Endometrium (tissue), 2 donors: ENCODE measurements at regions not wholly inside any gene's neighbourhood (a gene's known extent, or its start where the extent isn't known, plus 50 kb on each side); places are given as distances from the start of the nearest gene placed in this dataset.

Experiments
- FAIRE-seq: peaks from 2 replicates; lab custom pipeline; 2012; peaks lifted over from hg19 to GRCh38; lab: Jason Lieb, UNC
- donor health status: control.
- donor health status: control.

DNA sequence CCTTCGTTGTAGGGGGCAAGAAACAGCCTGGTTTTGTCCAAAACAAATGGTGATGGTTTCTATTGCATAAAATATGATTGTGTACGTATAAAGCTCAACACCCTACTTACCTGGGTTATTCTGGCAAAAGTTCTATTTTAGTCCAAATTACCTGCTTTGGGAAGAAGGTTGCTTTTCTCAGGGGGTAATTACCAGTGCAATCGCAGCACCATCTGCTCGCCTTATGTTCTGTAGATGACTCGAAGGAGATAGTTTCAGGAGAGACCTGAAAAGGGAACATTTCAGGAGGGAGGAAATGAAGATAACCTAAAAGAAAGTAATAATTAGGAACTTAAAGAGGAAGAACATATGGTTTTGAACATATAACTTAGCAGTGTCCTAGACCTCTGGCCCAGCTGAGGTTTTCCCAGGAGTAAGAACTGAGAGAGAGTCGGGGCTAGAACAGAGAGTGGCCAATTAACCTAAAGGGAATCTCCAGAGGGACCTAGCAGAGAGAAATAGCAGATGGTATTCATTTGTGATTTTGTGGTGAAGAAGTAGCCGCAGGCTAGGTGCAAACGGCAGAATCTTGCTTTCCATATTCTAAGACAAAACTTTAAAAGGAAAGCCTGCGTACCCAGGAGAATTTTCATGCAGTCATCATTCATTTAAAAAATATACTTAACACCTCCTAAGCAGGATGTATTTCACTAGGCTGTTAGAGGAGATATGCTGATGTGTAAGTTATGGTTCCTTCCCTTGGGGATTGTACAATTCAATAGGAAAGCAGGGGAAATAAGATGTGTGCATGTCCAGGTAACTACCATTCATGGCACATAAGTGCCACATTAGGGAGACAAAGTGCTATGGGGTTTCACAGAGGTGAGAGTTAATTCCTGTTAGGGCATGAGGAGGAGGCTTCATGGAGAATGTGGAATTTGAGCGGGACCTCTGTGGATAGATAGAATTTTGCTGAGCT is 113.0 kb upstream of the SLC10A2 start:
- FAIRE-seq = no peak

DNA sequence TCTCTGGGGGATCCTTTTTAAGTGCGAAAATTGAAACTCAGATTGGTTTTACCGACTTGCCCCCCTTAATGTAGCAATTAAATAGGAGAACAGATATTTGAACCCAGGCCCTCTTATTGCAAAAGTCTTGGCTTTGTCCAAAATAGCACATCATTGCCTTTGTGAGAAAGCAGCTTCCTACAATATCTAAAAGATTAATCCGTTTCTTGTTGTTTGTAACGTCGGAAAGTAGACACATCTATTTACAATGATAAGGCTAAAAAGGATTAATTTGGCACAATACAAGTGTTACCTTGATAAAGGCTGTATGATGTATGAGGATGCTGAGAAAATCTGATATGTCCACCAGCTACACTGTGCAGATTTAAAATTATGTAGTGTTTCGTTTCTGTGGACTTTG is 108.7 kb upstream of the SLC10A2 start:
- no peak for FAIRE-seq

DNA sequence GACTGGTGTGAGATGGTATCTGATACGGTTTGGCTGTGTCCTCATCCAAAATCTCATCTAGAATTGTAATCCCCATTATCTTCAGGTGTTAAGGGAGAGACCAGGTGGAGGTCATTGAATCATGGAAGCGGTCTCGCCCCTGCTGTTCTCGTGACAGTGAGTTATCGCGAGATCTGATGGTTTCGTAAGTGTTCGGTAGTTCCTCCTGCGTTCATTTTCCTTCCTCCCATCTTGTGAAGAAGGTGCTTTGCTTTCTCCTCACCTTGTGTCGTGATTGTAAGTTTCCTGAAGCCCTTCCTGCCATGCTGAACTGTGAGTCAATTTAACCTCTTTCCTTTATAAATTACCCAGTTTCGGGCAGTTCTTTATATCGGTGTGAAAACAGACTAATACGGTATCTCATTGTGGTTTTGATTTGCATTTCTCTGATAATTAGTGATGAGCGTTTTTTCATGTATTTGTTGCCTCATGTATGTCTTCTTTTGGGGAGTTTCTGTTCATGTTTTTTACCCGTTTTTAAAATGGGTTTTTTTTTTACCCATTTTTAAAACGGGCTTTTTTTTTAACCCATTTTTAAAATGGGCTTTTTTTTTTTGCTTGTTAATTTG is 102.8 kb upstream of the SLC10A2 start:
- FAIRE-seq = no peak

GRCh38 chr13:103164251-103164650 is 98.0 kb upstream of the SLC10A2 start:
- no peak for FAIRE-seq

DNA sequence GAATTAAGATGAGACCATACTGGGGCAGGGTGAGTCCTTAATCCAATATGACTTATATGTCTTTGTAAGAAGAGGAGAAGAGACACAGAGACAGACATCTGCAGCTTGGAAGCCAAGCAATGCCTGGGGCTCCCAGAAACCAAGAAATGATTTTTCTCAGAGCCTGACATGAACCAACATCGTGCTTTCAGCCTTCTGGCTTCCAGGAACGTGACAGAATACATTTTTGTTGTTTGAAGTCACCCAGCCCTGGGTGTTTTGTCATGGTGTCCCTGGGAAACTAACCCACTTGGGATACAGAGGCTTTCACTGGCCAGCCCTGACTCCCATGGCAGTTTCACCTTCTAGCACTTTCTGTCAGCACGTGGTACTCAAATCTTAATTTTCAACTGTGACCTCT is 95.3 kb upstream of the SLC10A2 start:
- FAIRE-seq = no peak

DNA sequence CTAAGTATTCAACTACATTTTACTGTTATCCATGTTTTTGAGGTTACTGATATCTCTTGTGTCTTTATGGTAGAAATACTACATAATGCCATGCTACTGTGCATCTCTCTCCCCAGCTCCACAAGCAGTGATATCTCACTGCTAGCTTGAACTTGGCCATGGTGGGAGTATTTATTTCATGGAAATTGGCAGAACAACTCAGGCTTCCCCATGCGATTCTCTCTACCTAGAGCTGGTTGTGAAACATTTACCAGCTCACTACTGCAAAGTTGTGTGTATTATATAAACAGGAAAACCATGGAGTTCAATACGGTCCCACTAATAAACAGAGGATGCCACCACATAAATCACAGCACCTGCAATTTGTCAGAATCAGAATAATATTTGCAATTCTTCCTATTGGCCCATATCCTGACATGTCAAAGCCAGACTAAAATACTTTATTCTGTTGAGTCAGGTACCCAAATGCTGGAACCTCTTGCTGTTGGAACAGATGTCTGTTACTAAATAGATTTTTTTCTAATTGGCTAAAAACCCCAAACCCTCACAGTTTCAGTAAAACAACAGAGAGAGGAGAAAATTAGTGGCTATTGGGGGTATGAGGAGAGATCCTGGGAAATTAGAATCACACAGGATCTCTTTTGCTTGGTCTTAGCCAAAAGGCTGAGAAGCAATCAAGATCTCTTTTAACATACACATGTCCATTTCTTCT is 91.4 kb upstream of the SLC10A2 start:
- no peak for FAIRE-seq

DNA sequence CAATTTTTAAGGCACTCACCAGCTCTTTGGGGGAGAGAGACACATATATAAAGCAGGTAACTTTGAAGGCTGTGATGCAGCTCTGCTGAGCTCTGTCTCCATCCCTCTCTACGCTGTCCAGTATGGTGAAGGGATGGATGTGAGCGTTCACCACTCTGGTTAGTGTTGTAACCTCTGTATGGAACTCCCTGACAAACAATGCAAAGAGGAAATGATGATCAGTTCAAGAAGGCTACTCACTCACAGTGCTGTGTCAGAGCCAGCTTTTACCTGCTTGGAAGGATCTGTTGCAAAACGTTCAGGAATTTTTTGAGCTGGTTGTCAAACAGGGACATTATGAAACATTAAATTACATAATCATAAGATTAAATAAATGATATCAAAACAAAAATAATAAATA is 90.8 kb upstream of the SLC10A2 start:
- no peak for FAIRE-seq

DNA sequence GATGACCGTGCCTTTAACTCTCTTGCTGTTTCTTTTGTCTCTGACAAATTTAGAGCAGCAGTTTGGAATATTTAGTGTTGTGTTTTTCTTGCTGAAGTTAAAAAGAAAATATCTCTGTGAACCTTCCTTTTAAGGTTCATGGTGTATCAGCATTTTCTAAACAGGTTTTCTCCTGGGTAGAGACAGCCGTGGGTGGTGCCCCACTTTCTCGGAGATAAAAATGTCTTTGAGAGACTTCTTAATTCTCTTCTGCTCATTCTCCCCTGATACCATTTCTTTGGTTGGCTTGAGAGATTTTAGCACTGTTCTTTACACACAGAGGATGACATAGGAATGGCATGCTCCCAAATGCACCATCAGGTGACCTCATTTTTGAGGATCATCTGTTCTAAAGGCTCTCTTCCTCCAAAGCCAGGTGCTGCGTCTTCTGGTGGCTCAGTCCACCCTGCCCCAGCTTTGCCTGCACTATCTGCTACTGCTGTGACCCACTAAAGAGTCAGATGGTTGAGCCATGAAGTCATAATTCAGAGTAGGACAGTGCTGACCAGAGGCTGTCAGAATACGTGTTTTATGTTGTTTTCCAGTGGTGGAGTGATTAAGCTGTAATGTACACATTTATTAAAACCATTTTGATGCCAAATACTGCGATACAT is 90.3 kb upstream of the SLC10A2 start:
- peak; percentile 26 for FAIRE-seq

- FAIRE-seq = no peak
These were observed 87.2 kb upstream of the SLC10A2 start for GRCh38 chr13:103153466-103153865.

GRCh38 chr13:103147961-103148360 is 81.7 kb upstream of the SLC10A2 start:
- FAIRE-seq = no peak

- no peak for FAIRE-seq
These were observed 79.2 kb upstream of the SLC10A2 start for GRCh38 chr13:103145442-103145841.

DNA sequence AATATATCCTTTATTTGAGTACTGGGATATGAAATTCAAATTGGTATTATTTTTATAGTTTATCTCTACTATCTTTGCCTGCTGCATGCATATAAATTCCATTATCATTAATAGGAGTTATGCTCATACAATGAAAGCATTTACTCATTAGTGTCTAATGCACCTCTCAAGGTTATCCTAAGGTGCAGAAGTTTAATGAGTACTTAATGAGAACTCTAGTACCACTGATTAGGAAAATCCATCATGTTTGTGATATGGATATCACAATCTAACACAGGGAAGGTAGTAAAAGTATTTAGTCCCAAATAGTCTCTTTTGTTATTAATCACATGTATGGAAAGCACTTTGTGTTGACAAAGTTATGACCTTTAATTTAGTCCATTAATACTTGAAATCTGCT is 77.2 kb upstream of the SLC10A2 start:
- FAIRE-seq = no peak

- no peak for FAIRE-seq
These were observed 75.9 kb upstream of the SLC10A2 start for GRCh38 chr13:103142151-103142550.

DNA sequence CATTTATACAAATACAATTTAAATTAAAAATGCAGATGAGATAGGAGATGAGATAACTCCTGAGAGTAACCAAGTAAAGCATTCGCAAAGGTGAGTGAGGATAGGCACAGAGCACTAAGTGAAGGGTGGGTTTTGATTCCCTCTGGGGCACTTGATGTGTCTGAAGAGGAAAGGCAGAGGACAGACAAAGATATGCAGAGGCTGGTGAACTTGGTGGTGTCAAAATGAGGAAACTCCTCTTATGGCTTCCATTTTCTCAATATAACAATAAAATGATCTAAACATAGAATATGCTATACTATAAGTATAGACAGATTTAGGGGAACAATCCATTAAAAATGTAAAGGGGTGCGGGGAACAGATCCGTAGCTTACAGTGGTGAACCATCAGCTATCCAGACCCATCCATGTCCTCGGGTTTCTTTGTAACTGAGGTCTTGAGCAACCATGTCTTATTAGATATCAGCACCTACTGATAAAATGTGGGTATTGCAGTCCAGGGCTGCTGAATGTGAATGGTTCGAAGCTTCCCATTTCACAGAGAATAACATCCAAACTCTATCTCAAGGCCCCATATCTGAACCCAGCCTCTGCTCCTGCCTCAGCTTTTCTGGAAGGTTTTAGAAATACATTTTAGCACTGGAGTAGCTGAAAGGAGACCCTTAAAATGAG is 73.9 kb upstream of the SLC10A2 start:
- no peak for FAIRE-seq

GRCh38 chr13:103134271-103134670 is 68.1 kb upstream of the SLC10A2 start:
- no peak for FAIRE-seq

DNA sequence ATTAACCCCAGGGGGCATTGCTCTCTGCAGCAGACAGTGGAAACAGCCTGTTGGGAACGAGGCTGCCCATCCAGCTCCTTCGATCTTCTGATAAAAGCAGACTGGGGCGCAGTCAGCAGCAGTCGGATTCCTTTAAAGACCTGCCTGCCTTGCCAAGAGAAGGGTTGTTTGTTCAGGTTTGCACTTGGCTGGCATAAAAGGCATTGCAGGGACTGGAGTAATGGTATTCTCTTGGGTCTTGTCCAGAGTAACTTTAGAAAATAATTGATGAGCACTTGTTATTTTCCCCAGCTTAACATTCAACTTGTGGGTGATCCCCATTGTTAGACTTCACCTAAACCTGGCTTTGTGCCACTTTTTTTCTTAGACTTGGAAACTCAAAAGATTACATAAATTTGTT is 67.3 kb upstream of the SLC10A2 start:
- no peak for FAIRE-seq

- FAIRE-seq = no peak
These were observed 64.5 kb upstream of the SLC10A2 start for GRCh38 chr13:103130681-103131210.

GRCh38 chr13:103130146-103130545 is 63.9 kb upstream of the SLC10A2 start:
- FAIRE-seq = no peak
